MM.1S (cell line): ENCODE measurements at regions not wholly inside any gene's neighbourhood (a gene's known extent, or its start where the extent isn't known, plus 50 kb on each side); places are given as distances from the start of the nearest gene placed in this dataset.

Experiments used
- EZH2 ChIP-seq: fragments of 300-600 bp; sonication (generic); optimal IDR thresholded peaks from 2 replicates; pipeline ENCODE3; 2017; ENCODE audit warnings: low read depth, mild to moderate bottlenecking, antibody characterized with exemption, low read length, mixed read lengths
- EZH2phosphoT487 ChIP-seq: fragments of 300-600 bp; sonication (generic); IDR thresholded peaks from 2 replicates; pipeline ENCODE4 v1.6.1; 2018; ENCODE audit warnings: antibody characterized with exemption, low read length
- TF ChIP-seq, protein P1 (sequence below): fragments of 300-600 bp; sonication (generic); IDR thresholded peaks from 2 replicates; pipeline ENCODE4 v1.5.1; 2016; ENCODE audit warnings: antibody characterized with exemption, low read length, mixed read lengths

- no peak for TF ChIP-seq EZH2
- TF ChIP-seq, protein P1, sequence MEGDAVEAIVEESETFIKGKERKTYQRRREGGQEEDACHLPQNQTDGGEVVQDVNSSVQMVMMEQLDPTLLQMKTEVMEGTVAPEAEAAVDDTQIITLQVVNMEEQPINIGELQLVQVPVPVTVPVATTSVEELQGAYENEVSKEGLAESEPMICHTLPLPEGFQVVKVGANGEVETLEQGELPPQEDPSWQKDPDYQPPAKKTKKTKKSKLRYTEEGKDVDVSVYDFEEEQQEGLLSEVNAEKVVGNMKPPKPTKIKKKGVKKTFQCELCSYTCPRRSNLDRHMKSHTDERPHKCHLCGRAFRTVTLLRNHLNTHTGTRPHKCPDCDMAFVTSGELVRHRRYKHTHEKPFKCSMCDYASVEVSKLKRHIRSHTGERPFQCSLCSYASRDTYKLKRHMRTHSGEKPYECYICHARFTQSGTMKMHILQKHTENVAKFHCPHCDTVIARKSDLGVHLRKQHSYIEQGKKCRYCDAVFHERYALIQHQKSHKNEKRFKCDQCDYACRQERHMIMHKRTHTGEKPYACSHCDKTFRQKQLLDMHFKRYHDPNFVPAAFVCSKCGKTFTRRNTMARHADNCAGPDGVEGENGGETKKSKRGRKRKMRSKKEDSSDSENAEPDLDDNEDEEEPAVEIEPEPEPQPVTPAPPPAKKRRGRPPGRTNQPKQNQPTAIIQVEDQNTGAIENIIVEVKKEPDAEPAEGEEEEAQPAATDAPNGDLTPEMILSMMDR, result no peak
- TF ChIP-seq EZH2phosphoT487, result no peak
Measured at GRCh38 chr13:50412046-50412617, 396.9 kb downstream of the KCNRG start.
